K562 (cell line): ENCODE measurements at regions not wholly inside any gene's neighbourhood (a gene's known extent, or its start where the extent isn't known, plus 50 kb on each side); places are given as distances from the start of the nearest gene placed in this dataset.
A peak's percentile ranks its signal among the peaks of the same experiment; 100 is the strongest.

Experiments used
- ARID4B ChIP-seq: sonication (generic); formaldehyde crosslinking; IDR thresholded peaks from 2 replicates; pipeline ENCODE4 v1.8.0; 2022; ENCODE audit warnings: mild to moderate bottlenecking, missing genetic modification reagents
- CBX3 ChIP-seq, 2 experiments: IDR thresholded peaks; 1 replicate in 1 of 2; 2 replicates in 1 of 2; pipeline ENCODE4 v1.6.1; 2012; ENCODE audit warnings: inconsistent platforms in 2 of 2, low read length in 2 of 2, borderline replicate concordance in 1 of 2, control low read depth in 1 of 2
- CREB3 ChIP-seq: fragments of 450-650 bp; conservative IDR thresholded peaks from 2 replicates; pipeline ENCODE4 v1.6.1; 2016; ENCODE audit warnings: missing genetic modification characterization, low read depth, mild to moderate bottlenecking, missing compliant biosample characterization, moderate library complexity
- MAFF ChIP-seq: IDR thresholded peaks from 2 replicates; pipeline ENCODE4 v1.6.1; 2012; ENCODE audit warnings: low read length, improper control_type of control experiment
- NR4A1 ChIP-seq, 2 experiments: fragments of 250-450 bp in 1 of 2; fragments of 450-650 bp in 1 of 2; sonication (Bioruptor Pico) in 1 of 2; IDR thresholded peaks; 2 replicates each; pipeline versions ENCODE4 v1.4.0 to v1.6.1; 2016 to 2020; ENCODE audit warnings: mild to moderate bottlenecking in 2 of 2, missing compliant biosample characterization in 1 of 2, missing genetic modification characterization in 1 of 2, moderate library complexity in 1 of 2
- PATZ1 ChIP-seq: fragments of 250-450 bp; sonication (Bioruptor Pico); IDR thresholded peaks from 2 replicates; pipeline ENCODE4 v1.5.0; 2020; ENCODE audit warnings: mild to moderate bottlenecking, borderline replicate concordance
- PBX2 ChIP-seq, 2 experiments: IDR thresholded peaks in 1 of 2; conservative IDR thresholded peaks in 1 of 2; 2 replicates each; pipeline ENCODE4 v1.6.1; 2016; ENCODE audit warnings: low read depth in 2 of 2, mild to moderate bottlenecking in 1 of 2, missing compliant biosample characterization in 1 of 2, missing genetic modification characterization in 1 of 2, moderate library complexity in 1 of 2
- PRMT5 ChIP-seq: sonication (generic); formaldehyde crosslinking; IDR thresholded peaks from 2 replicates; pipeline ENCODE4 v1.5.0; 2020; ENCODE audit warnings: missing genetic modification reagents
- RBM39 ChIP-seq: fragments of 200-400 bp; formaldehyde crosslinking; optimal IDR thresholded peaks from 2 replicates; pipeline ENCODE3; 2018; ENCODE audit warnings: low read depth, low read length
- TEAD2 ChIP-seq: fragments of 450-650 bp; IDR thresholded peaks from 2 replicates; pipeline ENCODE4 v1.6.1; 2016; ENCODE audit warnings: missing genetic modification characterization, control low read depth, missing compliant biosample characterization
- ZHX1 ChIP-seq: fragments of 150-350 bp; conservative IDR thresholded peaks from 2 replicates; pipeline ENCODE4 v1.6.1; 2014; ENCODE audit warnings: low read length

GRCh38 chr7:155204744-155205367 is 92.8 kb upstream of the INSIG1 start (continued):
- no peak for TF ChIP-seq ARID4B (CRISPR knock-in tag)
- peak; percentile 55; the same call in 1 of the 2 replicates for TF ChIP-seq PATZ1 (CRISPR knock-in tag)
- TF ChIP-seq MAFF = no peak
- TF ChIP-seq CBX3 (IDR thresholded peaks at IDR 0.05; ENCODE audit: borderline replicate concordance in 1 of 2, low read length in 2 of 2) = peak in 1 of 2 experiments; percentile 96; a peak in 2 of 3 replicates
- no peak for TF ChIP-seq PRMT5 (CRISPR knock-in tag)
- TF ChIP-seq CREB3 = peak; percentile 63; the same call in 1 of the 2 replicates
- 0 out of 2 replicates have a peak, but pooled peaks have one; percentile 7 for TF ChIP-seq TEAD2 (tag)
- no peak for TF ChIP-seq PBX2 (CRISPR knock-in tag; IDR thresholded peaks at IDR 0.05; ENCODE audit: low read depth)
- TF ChIP-seq PBX2 (tag; conservative IDR thresholded peaks at IDR 0.05; ENCODE audit: low read depth) = peak; percentile 25; the same call in 1 of the 2 replicates
- TF ChIP-seq ZHX1 = peak; percentile 55; the same call in 1 of the 2 replicates
- TF ChIP-seq NR4A1 (CRISPR knock-in tag; IDR thresholded peaks at IDR 0.05) = no peak
- 0 out of 2 replicates have a peak, but pooled peaks have one; percentile 28 for TF ChIP-seq NR4A1 (tag; IDR thresholded peaks at IDR 0.05)
- TF ChIP-seq RBM39 = peak; percentile 18
